ENCODE measurements at regions not wholly inside any gene's neighbourhood (a gene's known extent, or its start where the extent isn't known, plus 50 kb on each side); places are given as distances from the start of the nearest gene placed in this dataset.

DNA sequence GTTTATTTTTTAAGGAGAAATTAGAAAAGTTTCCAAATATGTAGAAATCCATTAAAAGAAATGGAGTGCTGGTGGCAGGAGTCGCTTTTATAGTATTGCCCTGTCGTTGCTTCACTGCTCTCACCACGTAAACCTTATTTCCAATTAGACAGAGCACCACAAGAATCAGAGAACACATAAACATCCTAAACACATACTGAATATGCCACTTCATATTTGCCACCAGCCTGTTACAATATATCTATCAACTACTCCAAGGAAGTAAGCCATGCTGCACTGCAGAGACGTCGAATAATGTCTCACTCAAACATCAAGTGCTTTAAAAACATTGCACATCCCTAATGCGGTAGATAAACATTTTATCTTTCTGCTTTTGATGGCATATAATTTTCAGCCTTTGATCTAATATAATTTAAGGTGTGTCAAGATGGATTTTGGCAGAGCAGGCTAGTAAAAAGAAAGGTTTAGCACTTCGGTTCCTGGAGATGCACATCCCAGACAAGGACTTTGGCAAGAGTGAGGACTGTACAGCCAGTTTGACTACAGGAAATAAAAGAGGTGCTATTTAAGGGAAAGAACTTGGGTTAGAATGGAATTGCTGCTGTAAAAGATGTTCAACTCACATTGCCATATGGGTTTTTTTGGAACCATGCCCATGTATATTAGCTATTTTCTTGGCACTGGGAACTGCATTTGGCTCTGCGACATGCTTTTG lies 932.3 kb downstream of the EFNB2 start:
- Histone ChIP-seq H3K27me3 (ENCODE audit: insufficient read depth, low read length) (no peaks in the 10 kb centered on the region), H3K27ac (ENCODE audit: low read depth, low read length) (no peak overlapping the region), H3K79me2 (ENCODE audit: insufficient read depth, low read length) (no peaks in the 10 kb centered on the region), H2AFZ (ENCODE audit: low read depth, low read length, poor library complexity, severe bottlenecking) (no peak overlapping the region), H3K9me2 (ENCODE audit: insufficient read depth) (no peaks in the 10 kb centered on the region), H3K4me2 (ENCODE audit: low read length) (no peak overlapping the region), H3K9me3 (ENCODE audit: control insufficient read depth in 1 of 2, insufficient read depth in 1 of 2, low read depth in 1 of 2, low read length in 2 of 2) (no peaks in the 10 kb centered on the region), H3K9ac (ENCODE audit: low read length) (no peak overlapping the region), H3K4me1 (ENCODE audit: control insufficient read depth in 1 of 2, insufficient read depth in 2 of 2, low read length in 2 of 2) (no peaks in the 10 kb centered on the region), H3K4me3 (replicated peaks in 1 of 2; ENCODE audit: low read depth in 1 of 2, low read length in 2 of 2) (no peak overlapping the region), H4K20me1 (ENCODE audit: insufficient read depth) (no peaks in the 10 kb centered on the region), H3K36me3 (ENCODE audit: control insufficient read depth in 1 of 2, insufficient read depth in 2 of 2, low read length in 2 of 2) (no peaks in the 10 kb centered on the region)
- ChIA-PET CTCF (no interaction called here), RAD21 (ENCODE audit: low non-redundant PET in 1 of 2, low total read pairs in 2 of 2, uncharacterized antibody in 2 of 2, unreplicated experiment in 2 of 2) (interaction anchor here in 1 of 2 experiments (0.6 kb wide), 1 partner anchor 931 kb away, joined by 4 read pairs; no protein-coding TSS in a partner anchor), POLR2A (no interaction called here)
- TF ChIP-seq, protein P1, sequence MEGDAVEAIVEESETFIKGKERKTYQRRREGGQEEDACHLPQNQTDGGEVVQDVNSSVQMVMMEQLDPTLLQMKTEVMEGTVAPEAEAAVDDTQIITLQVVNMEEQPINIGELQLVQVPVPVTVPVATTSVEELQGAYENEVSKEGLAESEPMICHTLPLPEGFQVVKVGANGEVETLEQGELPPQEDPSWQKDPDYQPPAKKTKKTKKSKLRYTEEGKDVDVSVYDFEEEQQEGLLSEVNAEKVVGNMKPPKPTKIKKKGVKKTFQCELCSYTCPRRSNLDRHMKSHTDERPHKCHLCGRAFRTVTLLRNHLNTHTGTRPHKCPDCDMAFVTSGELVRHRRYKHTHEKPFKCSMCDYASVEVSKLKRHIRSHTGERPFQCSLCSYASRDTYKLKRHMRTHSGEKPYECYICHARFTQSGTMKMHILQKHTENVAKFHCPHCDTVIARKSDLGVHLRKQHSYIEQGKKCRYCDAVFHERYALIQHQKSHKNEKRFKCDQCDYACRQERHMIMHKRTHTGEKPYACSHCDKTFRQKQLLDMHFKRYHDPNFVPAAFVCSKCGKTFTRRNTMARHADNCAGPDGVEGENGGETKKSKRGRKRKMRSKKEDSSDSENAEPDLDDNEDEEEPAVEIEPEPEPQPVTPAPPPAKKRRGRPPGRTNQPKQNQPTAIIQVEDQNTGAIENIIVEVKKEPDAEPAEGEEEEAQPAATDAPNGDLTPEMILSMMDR (IDR thresholded peaks at IDR 0.05 in 2 of 3, conservative IDR thresholded peaks at IDR 0.05 in 1 of 3; ENCODE audit: borderline replicate concordance in 1 of 3, insufficient read depth in 1 of 3, low read depth in 2 of 3, low read length in 2 of 3) = no peak
- TF ChIP-seq POLR2A (IDR thresholded peaks at IDR 0.05; ENCODE audit: borderline replicate concordance, extremely low read depth, insufficient read depth, insufficient read length) = no peak
- TF ChIP-seq FOSL1 (IDR thresholded peaks at IDR 0.05; ENCODE audit: low read depth) = no peak
- no peak for TF ChIP-seq EGR1 (IDR thresholded peaks at IDR 0.05; ENCODE audit: low read depth)
- intact Hi-C loops (cut with micrococcal nuclease) = no loop called here
- no TSS peak for BruUV-seq (replicated peaks)
- no peak for ATAC-seq
- no peak for DNase-seq (ENCODE audit: low read depth, low spot score)

DNA sequence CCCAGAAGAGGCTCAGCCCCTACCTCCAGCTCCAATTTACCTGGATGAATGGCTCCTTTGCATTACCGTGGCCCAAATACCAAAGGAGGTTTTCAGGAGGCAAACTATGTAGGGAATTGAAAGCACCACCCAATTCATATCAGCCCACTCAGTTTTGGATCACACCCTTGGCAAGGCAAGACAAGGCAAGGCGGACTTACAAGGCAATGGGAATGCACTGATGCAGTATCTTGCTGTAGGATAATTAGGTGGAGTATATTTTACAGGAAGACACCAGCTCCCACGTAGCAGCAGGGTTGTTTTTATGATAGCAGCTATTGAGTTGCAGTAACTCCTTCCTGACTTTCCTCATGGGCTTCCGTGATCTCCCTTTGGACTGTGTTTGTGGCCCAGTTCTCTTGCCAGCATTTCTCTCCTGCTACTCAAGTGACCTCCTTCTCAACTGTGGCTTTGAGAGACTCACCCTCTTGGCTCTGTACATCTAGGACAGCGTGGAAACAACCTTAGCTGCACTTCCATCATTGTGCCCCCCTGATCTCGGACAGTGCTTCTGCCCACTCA lies 935.9 kb downstream of the EFNB2 start:
- no peak overlapping the region for H3K27ac ChIP-seq (ENCODE audit: low read depth, low read length)
- H3K36me3 ChIP-seq (ENCODE audit: control insufficient read depth in 1 of 2, insufficient read depth in 2 of 2, low read length in 2 of 2) = no peaks in the 10 kb centered on the region
- no peaks in the 10 kb centered on the region for H4K20me1 ChIP-seq (ENCODE audit: insufficient read depth)
- H3K9me3 ChIP-seq (ENCODE audit: control insufficient read depth in 1 of 2, insufficient read depth in 1 of 2, low read depth in 1 of 2, low read length in 2 of 2) = no peaks in the 10 kb centered on the region
- no peaks in the 10 kb centered on the region for H3K4me1 ChIP-seq (ENCODE audit: control insufficient read depth in 1 of 2, insufficient read depth in 2 of 2, low read length in 2 of 2)
- ChIA-PET POLR2A (no interaction called here), CTCF (no interaction called here), RAD21 (ENCODE audit: low non-redundant PET in 1 of 2, low total read pairs in 2 of 2, uncharacterized antibody in 2 of 2, unreplicated experiment in 2 of 2) (no interaction called here)
- no peaks in the 10 kb centered on the region for H3K79me2 ChIP-seq (ENCODE audit: insufficient read depth, low read length)
- DNase-seq (ENCODE audit: low read depth, low spot score) (no peak), ATAC-seq (no peak)
- no peak overlapping the region for H3K4me3 ChIP-seq (replicated peaks in 1 of 2; ENCODE audit: low read depth in 1 of 2, low read length in 2 of 2)
- no peaks in the 10 kb centered on the region for H3K9me2 ChIP-seq (ENCODE audit: insufficient read depth)
- no peak overlapping the region for H3K4me2 ChIP-seq (ENCODE audit: low read length)
- no peaks in the 10 kb centered on the region for H3K27me3 ChIP-seq (ENCODE audit: insufficient read depth, low read length)
- no TSS peak for BruUV-seq (replicated peaks)
- H2AFZ ChIP-seq (ENCODE audit: low read depth, low read length, poor library complexity, severe bottlenecking) = no peak overlapping the region
- intact Hi-C loops (cut with micrococcal nuclease) = no loop called here
- no peak overlapping the region for H3K9ac ChIP-seq (ENCODE audit: low read length)
- no peak for TF ChIP-seq FOSL1 (IDR thresholded peaks at IDR 0.05; ENCODE audit: low read depth)
- no peak for TF ChIP-seq YY1 (IDR thresholded peaks at IDR 0.05; ENCODE audit: extremely low read depth, insufficient replicate concordance, low read depth, low read length)
- no peak for TF ChIP-seq EZH2 (IDR thresholded peaks at IDR 0.05)
- TF ChIP-seq, protein P2, sequence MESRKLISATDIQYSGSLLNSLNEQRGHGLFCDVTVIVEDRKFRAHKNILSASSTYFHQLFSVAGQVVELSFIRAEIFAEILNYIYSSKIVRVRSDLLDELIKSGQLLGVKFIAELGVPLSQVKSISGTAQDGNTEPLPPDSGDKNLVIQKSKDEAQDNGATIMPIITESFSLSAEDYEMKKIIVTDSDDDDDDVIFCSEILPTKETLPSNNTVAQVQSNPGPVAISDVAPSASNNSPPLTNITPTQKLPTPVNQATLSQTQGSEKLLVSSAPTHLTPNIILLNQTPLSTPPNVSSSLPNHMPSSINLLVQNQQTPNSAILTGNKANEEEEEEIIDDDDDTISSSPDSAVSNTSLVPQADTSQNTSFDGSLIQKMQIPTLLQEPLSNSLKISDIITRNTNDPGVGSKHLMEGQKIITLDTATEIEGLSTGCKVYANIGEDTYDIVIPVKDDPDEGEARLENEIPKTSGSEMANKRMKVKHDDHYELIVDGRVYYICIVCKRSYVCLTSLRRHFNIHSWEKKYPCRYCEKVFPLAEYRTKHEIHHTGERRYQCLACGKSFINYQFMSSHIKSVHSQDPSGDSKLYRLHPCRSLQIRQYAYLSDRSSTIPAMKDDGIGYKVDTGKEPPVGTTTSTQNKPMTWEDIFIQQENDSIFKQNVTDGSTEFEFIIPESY (IDR thresholded peaks at IDR 0.05; ENCODE audit: extremely low read depth, insufficient replicate concordance, low read length) = no peak
- no peak for TF ChIP-seq JUND (IDR thresholded peaks at IDR 0.05)
- TF ChIP-seq CBX3 (IDR thresholded peaks at IDR 0.05; ENCODE audit: low read depth) = no peak
- no peak for TF ChIP-seq RAD21 (IDR thresholded peaks at IDR 0.05; ENCODE audit: low read depth)
- no peak for TF ChIP-seq CEBPB (IDR thresholded peaks at IDR 0.05; ENCODE audit: low read depth)
- TF ChIP-seq ZNF274 (IDR thresholded peaks at IDR 0.05; ENCODE audit: low read depth, low read length) = no peak
- TF ChIP-seq TCF7L2 (IDR thresholded peaks at IDR 0.05; ENCODE audit: borderline replicate concordance, extremely low read depth, insufficient read depth, insufficient read length) = no peak
- TF ChIP-seq SP1 (IDR thresholded peaks at IDR 0.05; ENCODE audit: low read depth) = no peak
- TF ChIP-seq, protein P3, sequence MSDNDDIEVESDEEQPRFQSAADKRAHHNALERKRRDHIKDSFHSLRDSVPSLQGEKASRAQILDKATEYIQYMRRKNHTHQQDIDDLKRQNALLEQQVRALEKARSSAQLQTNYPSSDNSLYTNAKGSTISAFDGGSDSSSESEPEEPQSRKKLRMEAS (IDR thresholded peaks at IDR 0.05) = no peak
- TF ChIP-seq SRF (IDR thresholded peaks at IDR 0.05; ENCODE audit: low read depth) = no peak
- TF ChIP-seq POLR2A (IDR thresholded peaks at IDR 0.05; ENCODE audit: borderline replicate concordance, extremely low read depth, insufficient read depth, insufficient read length) = no peak
- TF ChIP-seq SIN3A (IDR thresholded peaks at IDR 0.05; ENCODE audit: low read depth) = no peak

Data from HCT116 (cell line).